Stimulated activated CD4-positive, alpha-beta T cell treated with anti-CD3 and anti-CD28 coated beads, Interleukin-2, amount 100 ng/mL, for 48 hours (primary cell): ENCODE measurements at regions not wholly inside any gene's neighbourhood (a gene's known extent, or its start where the extent isn't known, plus 50 kb on each side); places are given as distances from the start of the nearest gene placed in this dataset.

Experiments used
- DNase-seq, 2 donors: peaks; one replicate each; pipeline ENCODE4 v3.0.0-alpha.2; 2020

GRCh38 chr6:167759206-167759605, 67.5 kb upstream of the AFDN start:
- no peak for DNase-seq

- DNase-seq, result no peak
Observed at GRCh38 chr6:167759912-167760311, 66.8 kb upstream of the AFDN start.

GRCh38 chr6:167760979-167761793, 65.5 kb upstream of the AFDN start:
- DNase-seq, result no peak

- no peak for DNase-seq
Observed at GRCh38 chr6:167761794-167762258, 64.9 kb upstream of the AFDN start.

GRCh38 chr6:167762259-167762962, 64.3 kb upstream of the AFDN start:
- no peak for DNase-seq

- DNase-seq, result no peak
Observed at GRCh38 chr6:167763056-167763944, 63.4 kb upstream of the AFDN start.

GRCh38 chr6:167764215-167764614, 62.5 kb upstream of the AFDN start:
- DNase-seq, result no peak

- no peak for DNase-seq
Observed at GRCh38 chr6:167764713-167765479, 61.8 kb upstream of the AFDN start.

- no peak for DNase-seq
Observed at GRCh38 chr6:167766986-167767714, 59.6 kb upstream of the AFDN start.

- no peak for DNase-seq
Observed at GRCh38 chr6:167767715-167768107, 59.0 kb upstream of the AFDN start.

GRCh38 chr6:167768471-167769215, 58.1 kb upstream of the AFDN start:
- no peak for DNase-seq

GRCh38 chr6:167769408-167770190, 57.1 kb upstream of the AFDN start:
- no peak for DNase-seq

- no peak for DNase-seq
Observed at GRCh38 chr6:167770291-167770955, 56.3 kb upstream of the AFDN start.

GRCh38 chr6:167774881-167775280, 51.8 kb upstream of the AFDN start:
- no peak for DNase-seq

- no peak for DNase-seq
Observed at GRCh38 chr6:167776906-167777627, 49.6 kb upstream of the AFDN start.
